GM21529 (cell line): ENCODE measurements at regions not wholly inside any gene's neighbourhood (a gene's known extent, or its start where the extent isn't known, plus 50 kb on each side); places are given as distances from the start of the nearest gene placed in this dataset.
"Not testable (repeated sequence)": the region's sequence is repeated elsewhere in the genome, so short reads cannot be mapped to it uniquely, and the experiment has no call there.

Source experiments
- ATAC-seq: cut with Tn5 transposase; IDR thresholded peaks from one replicate; pipeline ENCODE4 v1.9.1; 2021; ENCODE audit not compliant: unreplicated experiment

DNA sequence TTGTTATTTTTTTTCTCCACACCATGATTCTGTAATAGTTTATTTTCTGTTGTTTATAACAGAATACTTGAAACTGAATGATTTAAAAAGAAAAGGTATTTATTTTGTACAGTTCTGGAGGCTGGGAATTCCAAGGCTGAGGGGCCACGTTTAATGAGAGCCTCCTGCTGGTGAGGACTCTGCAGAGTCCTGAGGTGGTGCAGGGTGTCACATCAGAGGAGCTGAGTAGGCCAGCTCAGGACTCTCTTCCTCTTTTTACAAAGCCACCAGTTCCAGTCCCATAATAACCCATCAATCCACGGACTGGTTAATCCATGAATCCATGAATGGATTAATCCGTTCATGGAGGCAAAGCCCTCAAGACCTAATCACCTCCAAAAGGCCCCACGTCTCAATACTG, 71.6 kb downstream of the TFAP2A start:
- ATAC-seq, result no peak

DNA sequence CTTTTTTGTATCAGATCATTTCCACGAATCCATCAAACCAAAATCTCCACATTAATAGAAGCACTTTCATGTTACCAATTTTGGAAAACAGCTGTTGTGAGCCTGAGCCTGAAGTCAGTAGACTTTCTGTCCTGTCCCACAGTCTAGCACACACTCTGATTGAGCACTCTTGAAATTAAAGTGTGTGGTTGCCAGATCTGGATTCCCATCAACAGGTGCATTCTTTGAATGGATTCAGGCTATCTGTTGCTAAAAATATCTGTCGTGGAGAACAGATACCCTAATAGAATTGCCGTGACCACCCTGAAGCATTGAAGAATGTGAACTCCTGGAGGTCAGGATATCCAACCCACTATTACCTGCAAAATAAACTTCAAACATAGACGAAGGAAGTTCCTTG, 73.3 kb downstream of the TFAP2A start:
- ATAC-seq, result no peak

DNA sequence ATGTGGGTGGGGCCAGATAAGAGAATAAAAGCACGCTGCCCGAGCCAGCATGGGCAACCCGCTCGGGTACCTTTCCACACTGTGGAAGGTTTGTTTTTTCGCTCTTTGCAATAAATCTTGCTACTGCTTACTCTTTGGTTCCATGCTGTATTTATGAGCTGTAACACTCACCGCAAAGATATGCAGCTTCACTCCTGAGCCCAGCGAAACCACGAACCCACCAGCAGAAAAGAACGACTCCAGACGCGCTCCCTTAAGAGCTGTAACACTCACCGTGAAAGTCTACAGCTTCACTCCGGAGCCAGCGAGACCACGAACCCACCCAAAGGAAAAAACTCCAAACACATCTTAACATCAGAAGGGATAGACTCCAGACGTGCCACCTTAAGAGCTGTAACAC, 76.7 kb downstream of the TFAP2A start:
- ATAC-seq, result no peak

DNA sequence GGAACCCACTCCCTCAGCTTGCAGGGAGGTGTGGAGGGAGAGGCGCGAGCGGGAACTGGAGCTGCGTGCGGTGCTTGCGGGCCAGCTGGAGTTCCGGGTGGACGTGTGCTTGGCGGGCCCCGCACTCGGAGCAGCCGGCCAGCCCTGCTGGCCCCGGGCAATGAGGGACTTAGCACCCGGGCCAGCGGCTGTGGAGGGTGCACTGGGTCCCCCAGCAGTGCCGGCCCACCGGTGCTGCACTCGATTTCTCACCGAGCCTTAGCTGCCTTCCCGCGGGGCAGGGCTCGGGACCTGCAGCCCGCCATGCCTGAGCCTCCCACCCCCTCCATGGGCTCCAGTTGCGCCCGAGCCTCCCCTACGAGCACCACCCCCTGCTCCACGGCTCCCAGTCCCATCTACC, 77.5 kb downstream of the TFAP2A start:
- not testable (repeated sequence) for ATAC-seq

DNA sequence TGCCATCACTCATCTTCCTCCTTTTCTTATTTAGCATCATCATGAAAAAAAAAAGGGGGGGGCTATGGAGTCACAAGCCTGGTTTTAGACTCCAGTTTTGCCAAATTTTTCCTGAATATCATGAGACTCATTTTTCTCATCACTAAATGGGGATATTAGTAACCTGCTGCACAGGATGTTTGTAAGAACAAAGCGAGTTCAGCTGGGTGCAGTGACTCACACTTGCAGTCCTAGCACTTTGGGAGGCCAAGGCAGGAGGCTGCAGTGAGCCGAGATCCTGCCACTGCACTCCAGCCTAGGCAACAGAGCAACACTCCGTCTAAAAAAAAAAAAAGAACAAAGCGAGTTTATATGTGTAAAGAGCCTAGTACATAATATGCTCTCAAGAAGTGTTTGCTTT, 82.8 kb downstream of the TFAP2A start:
- no peak for ATAC-seq

DNA sequence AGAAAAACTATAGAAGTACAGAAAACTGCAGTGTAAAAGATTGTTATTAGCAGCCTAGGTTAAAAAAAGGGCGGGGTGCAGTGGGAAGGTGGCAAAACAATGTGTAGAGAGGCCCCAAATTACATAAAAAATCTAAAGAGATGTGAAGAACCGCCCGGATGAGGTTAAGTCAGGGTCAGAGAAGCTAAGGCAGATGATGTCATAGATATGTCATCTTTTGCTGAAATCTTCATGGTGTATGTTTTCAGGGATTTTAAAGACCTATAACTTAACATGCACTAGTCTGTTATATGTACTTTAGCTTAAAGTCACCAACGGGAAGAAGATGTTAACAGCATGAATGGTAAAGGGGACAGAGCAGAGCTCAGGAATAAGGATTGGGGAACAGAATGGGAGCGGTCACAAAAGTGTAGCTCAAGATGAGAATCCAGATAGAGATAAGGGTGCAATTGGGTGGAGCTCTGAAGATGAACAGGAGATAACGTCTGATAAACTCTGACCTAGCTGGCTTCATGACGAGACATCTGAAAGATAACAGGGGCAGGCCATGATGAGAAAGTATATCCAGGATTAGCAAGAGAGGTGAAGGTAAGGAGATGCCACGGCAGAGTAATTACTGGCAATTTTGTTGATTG, 83.4 kb downstream of the TFAP2A start:
- no peak for ATAC-seq

DNA sequence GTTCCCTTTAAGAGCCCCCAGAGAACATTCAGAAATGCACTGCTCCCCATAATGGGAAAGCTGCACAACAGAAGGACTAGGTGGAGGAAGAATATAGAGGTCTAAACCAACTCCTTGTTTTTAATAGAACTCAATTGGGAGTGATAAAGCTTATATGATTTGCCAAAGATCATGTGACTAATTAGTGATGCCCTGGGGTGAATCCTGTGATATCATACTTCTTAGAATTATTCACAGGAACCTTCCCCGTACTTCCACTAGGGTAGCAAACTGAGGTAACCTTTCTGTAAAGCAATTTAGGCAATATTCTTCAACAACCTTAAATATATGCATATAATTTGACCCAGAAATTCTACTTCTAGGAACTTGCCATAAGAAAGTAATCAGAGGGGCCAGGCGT, 84.4 kb downstream of the TFAP2A start:
- ATAC-seq, result no peak

DNA sequence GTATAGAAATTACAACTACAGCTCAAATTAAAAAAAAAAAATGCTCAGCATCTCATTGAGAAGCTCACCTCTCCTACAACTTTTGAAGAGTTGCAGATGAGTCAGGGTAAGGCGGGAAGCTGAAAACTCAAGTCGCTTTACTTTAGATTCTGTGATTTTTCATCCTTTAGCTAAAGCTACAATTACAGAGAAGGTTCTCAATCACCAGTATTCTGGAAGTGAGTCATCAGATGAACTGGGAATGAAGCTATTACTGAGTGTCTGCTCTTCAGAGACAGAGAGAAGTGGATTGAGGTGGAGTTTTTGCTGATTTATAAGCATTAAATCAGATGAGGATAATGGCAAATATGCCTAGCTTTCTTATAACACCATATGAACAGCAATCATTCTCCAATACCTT, 91.9 kb downstream of the TFAP2A start:
- no peak for ATAC-seq

DNA sequence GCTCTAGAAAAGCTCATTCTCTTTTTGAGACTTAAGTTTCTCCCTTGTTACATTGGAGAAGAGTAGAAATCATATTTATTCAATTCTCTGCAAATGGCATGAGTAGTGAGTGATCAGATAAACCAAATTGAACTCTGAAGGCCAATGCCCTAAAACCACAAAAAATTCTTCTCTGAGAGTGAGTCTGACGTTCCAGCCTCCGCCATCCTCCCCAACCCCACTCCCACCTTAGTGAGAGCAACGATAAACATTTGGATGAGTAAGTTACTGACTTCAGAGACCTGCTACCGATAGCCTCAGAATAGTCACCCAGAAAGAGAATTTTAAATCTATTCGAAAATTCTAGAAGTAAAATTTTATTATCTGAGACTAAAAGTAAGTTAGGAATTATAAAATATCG, 94.6 kb downstream of the TFAP2A start:
- no peak for ATAC-seq

DNA sequence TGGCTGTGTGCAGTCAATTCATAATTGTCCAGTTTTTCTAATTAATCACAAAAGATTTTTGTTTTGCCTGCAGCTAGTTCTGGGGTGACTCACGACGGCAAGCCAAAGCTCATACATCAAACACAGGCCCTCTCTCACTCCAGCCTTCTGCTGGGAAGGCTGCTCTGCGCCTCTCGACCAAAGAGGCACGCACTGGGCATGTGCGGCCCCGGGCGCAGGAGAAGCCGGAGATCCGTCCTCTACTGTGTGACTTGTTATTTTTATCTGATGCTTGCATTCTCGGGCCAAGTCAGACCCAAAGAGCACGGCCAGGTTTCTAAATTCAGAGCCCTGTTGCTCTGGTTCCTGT, 98.5 kb downstream of the TFAP2A start:
- no peak for ATAC-seq

DNA sequence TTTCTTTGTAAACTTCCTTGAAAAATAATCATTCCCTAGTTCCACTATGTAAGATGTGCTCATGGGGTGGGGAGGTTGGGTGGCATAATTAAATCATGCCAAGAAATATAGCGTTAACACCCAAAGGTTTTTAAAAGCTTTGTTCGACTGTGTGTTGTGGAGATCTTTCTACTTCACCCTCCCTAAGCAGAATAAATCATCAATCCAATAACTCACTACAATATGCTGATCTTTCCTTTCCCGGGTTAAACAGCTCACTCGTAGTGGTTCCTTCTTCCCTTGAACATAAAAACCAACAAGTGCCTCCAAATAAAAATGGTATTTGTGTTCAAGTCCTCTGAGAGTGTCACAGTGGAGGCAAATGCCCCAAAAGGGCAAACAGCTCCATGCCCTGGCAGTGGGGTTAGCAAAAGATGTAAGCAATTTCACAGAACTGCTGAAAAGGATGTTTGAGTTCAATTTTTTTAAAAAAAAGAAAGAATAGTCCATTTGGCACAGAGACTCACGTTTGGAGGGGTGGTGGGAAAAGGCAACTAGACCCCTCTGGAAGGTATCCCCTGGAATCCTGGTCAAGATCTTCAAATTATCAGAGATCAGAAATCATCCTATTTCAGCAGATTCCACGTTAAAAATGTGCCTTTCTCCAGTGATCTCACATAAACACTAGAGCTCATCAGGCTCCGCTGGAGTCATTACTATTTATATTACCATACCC, 99.1 kb downstream of the TFAP2A start:
- no peak for ATAC-seq

DNA sequence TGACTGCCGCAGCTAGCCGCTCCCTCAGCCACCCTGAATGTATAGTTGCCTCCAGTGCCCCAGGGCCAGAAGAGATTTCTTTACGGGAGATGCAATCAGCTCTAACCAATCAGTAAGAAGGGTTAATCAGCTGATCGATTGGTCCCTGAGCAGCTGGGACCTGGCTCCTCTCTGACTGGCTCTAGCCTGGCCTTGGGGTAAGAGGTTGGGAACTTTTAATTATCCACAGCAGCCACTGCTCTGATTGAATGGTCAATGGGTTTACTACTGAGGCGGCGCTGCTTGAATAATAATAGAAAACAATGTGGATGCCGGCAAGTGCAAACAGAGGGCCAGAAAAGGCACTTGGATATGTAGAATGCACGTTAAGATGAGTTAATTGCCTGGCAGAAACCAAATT, 99.8 kb downstream of the TFAP2A start:
- ATAC-seq, result no peak

DNA sequence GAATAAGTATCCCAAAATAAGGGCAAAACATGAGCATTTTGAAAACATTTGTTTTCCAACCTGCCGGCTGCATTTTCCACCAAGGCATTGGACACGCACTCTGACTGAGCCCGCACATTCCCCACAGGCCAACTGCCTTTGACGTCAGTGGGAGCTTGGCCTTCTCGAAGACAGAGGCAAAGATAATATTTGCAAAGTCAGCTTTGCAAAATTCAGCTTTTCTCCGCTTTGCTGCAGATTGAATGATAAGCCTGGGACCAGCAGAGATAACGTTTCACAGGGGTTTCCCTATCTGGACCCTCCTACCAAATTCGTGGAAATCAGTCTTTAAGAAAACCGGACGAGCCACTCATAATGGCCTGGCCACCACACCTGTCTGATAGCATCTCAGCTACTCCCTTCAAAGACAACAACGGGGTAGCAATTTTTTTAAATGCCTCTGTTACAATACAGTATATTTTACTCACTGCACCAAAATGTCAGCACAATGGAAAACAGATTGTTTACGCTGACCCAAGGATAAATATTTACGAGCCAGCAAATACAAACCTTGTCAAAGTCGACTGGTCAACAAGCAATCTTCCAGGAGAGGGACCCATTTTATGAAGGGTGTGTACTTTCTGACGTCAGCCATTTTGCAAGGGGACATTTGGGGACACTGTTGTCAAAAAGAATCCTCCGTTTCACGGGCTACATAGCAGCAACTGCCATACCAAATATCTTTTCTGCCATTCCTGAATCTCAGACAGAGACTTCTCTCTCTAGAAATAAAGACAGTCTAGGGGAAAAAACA, 100.5 kb downstream of the TFAP2A start:
- ATAC-seq, result no peak

DNA sequence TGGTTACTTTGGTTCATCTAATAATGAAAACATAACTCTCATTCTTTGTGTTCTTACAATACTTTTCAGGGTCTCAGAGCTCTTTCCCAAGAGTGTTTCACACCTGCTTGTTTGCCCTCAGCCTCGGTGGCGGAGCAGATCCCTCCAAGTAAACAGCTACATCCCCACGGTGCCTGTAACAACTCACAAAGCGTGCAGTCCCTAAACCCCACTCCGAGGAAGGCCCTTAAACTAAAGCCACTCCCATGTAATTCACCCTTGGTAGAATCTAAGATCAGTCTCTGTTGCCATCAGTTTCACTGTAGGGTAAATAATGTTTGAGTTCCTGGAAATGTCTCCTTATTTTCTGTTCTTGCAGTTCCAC, 101.1 kb downstream of the TFAP2A start:
- no peak for ATAC-seq

DNA sequence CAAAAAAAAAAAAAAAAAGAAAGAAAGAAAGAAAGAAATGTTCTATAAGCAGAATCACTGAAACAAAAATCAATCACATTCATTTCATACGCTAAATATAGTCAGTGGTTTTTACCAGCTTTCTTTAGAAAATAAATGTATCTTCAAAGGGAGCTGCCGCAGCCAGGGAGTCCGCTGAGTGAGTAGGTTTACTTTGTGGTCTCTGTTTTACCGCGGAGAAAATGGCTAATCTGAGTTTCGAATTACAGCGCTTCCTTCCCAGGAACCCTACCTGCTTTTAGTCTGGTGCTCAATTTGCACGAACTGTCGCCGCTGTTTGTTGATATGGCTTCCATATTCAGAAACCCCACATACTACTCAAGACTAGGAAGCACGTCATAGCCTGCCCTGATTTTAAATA, 102.4 kb downstream of the TFAP2A start:
- no peak for ATAC-seq

DNA sequence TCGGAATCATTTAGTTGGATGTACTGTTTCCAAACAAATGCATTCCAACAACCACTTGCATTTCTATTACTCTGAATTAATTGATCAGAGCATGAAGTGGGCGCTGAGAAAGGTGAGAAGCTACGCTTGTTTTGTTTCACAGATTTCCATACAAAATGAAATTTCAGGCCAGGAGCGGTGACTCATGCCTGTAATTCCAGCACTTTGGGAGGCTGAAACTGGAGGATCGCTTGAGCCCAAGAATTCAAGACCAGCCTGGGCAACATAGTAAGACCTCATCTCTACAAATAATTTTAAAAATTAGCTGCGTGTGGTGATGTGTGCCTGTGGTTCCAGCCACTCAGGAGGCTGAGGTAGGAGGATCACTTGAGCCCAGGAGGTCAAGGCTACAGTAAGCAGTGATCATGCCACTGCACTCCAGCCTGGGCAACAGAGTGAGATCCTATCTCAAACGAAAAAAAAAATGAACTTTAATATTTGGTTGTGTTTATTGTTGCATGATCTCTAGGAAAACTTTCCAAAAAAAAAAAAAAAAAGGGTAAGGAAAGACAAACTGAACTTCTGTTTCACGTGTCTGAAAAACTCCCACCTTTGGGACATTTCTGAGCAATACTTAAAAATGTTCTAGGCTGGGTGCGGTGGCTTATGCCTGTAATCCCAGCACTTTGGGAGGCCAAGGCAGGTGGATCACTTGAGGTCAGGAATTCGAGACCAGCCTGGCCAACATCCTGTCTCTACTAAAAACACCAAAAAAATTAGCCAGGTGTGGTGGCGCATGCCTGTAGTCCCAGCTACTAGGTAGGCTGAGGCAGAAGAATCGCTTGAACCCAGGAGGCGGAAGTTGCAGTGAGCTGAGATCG, 103.1 kb downstream of the TFAP2A start:
- not testable (repeated sequence) for ATAC-seq

DNA sequence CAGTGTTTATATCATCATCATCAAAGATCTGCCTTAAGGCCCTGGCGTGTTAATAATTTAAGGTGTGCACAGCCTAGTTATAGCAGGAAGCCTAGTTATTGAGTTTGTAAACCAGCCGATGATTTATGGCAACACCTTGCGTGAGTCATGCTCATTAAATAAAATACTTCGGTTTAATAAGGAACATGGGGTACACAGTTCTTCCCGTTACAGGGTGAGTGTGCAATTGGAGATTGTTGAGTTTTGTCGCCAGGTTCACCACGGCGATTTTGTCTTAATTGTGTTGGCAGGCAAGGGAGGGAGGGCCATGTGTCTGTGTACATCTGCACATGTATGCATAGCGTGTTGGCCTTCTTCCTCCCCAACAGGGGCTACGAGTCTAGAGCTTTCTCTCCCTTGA, 104.0 kb downstream of the TFAP2A start:
- no peak for ATAC-seq

DNA sequence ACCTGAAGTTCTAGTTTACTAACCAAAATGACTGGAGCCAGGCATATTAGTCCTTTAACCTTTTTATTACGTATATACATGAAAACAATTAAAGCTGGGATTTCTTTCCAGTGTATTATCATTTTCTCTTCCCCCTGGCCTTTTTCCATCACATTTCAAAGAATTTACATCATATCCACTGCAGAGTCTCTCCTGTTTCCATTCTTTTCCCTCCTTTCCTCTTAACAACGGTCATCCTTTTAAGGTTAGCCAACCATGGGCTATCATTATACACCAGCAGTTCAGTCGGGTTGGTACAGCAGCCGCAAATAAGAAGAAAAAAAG, 104.6 kb downstream of the TFAP2A start:
- ATAC-seq, result no peak

DNA sequence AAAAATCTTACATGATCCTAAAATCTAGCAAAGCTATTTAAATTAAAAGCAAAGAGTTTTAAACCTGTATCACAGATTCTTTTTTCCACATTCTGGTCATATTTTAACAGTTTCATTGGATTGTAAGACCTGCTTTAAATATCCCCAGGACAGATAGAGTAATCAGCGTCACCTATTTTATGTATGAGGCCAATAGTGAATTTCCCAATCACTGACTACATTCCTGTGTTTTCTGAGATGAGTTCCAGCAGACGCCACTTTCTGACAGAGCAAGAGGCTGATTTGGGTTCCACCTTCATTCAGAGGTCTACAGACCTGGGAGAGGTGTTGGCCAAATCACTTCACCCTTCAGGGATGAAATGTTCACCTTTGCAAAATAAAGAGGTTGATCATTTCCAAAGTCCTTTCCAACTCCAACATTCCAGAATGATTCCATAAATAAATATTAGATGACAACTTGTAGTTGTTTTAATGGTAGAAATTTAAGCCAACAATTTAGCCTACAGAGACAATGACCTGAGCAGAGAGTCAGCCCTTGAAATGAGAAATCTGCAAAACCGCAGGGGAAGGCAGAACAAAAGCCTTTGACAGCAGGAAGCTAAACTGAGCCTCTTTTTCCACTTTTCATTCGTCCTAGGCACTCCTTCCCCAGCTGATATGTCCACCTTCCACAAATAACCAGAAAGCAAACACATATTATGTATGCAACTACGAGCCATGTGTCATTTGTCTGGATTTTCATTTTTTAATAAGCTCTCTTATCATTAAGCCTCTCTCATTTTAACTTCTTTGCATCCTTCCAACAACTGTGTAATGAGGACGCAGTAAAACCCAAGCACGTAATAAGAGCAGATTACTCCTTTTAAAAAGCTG, 105.2 kb downstream of the TFAP2A start:
- ATAC-seq, result no peak

DNA sequence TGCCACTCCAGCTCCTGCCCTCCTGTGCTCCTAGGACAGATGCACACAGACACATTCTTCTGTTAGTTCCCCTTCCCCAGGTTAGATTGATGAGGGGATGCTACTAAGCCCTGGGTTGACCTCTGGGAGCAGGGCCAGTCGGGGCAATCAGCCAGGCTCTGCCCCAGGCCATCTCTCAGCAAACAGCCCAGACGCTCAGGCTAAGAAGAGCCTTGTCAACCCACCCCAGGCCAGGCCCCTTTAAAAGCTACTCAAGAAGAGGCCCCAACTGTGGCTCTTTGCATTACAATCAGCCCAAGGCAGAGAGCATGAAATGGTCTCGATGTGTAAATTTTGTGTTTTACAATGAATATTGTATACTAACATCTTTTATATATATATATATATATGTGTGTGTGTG, 107.4 kb downstream of the TFAP2A start:
- no peak for ATAC-seq

DNA sequence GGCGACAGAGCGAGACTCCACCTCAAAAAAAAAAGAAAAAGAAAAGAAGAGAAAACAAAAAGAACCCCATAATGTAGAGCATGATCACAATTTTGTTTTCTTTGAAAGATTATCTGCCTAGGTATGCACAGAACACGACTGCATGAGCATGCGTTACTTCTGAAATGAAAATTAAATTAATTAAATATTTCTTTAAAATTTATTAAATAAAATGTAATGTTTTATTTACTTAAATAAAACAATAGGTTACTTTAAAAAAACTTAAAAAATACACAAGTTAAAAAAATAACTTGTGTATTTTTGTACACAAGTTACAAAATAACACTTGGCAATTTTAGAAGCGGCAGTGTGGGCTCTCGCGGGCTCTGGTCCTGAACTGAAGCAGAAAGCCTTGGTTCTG, 107.8 kb downstream of the TFAP2A start:
- no peak for ATAC-seq
